Stimulated activated CD8-positive, alpha-beta memory T cell treated with anti-CD3 and anti-CD28 coated beads, Interleukin-12 subunit alpha, Interleukin-12 subunit beta, amount 100 ng/mL, for 24 hours (primary cell): ENCODE measurements at regions not wholly inside any gene's neighbourhood (a gene's known extent, or its start where the extent isn't known, plus 50 kb on each side); places are given as distances from the start of the nearest gene placed in this dataset.
A peak's percentile ranks its signal among the peaks of the same experiment; 100 is the strongest.

Experiments
- DNase-seq: peaks from one replicate; pipeline ENCODE4 v3.0.0-alpha.2; 2020; ENCODE audit errors: extremely low read depth

- DNase-seq = no peak
Measured at GRCh38 chr15:70491201-70491621, 272.1 kb downstream of the UACA start.

DNA sequence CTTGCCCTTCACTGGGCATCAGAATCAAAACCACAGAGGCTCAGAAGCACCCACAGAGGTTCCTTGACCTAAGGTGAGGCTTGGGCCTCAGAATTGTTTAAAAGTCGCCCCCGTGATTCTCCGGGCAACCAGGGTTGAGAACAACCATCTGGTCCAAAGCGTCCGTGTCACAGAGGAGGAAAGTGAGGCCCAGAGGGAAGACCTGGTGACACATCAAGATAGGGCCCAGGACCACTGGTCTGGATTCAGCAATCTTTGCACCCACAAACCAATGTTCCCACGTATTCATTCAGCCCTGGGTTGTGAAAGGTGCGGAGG lies 272.6 kb downstream of the UACA start:
- DNase-seq = no peak

DNA sequence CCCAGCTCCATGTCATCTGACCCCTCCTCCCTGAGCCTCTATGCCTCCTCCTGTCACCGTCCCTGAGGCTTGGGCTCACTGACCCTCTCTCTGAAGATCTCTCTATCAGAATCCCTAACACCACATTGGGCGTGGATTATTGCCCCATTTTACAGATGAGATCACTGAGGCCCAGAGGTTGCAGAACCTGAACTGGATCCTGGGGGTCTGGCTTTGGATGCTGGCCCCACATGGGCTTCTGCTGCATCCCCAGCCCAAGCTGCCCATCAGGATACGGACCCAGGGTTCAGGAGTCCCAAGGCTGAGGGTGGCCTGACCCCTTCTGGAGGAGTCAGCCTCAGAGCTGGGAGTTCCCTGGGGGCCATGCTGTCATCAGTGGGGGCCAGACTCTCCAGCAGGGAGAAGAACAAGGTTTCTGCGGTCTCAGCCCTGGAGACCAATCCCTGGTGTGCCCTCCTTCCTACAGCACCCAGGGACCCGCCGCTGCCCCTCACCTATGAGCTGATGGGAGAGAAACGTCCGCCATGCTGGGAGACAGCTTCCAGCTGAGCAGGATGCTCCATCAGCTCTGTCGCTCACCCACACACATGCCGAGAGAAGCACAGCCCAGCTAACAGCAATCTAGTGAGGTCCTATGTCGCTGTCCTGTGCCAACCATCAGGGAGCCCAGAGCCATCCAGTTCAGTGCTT lies 273.1 kb downstream of the UACA start:
- no peak for DNase-seq

DNA sequence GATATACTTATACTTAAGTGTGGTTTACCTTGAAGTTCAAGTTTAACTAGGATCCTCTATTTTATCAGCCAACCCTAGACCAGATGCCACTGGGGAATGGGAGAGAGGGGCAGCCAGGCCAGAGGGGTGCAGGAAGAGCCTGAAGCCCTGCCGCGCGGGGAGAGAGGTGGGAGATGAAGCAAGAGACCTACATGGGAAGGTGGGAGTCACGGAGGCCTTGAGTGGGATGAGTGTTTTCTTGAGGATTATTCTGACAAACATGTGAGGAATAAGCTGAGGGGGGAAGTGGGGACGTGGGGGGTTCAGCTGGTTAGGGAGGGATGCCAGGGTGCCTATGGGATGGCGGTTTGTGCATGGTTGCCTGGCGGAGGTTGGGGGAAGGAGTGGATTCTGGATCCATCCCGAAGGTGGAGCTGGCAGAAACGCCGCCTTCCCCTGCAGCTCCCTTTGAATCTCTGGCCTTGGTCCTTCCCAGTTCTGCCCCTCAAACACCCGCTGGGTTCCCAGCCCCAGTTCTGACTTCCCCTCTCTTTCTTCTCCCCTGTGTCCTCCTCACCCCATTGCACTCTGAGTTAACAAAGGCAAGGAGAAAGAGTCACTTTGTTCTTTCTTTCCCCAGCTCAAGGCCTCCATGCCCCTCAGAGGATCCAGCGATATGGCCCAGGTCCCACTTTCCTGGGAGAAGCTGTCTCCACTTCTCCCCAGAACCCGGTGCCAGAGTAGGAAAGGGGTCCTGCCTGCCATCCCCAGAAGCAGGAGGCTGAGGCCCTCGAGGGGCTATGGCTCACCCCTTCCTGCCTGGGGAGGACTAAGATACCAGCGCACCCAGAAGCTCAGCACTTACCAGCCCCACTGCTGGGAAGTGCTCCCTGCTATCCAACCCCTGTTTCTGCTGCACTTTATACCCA lies 274.2 kb downstream of the UACA start:
- DNase-seq = no peak

GRCh38 chr15:70488002-70488605 lies 275.3 kb downstream of the UACA start:
- DNase-seq = peak; percentile 33

- no peak for DNase-seq
Measured at GRCh38 chr15:70487387-70487740, 276.0 kb downstream of the UACA start.

DNA sequence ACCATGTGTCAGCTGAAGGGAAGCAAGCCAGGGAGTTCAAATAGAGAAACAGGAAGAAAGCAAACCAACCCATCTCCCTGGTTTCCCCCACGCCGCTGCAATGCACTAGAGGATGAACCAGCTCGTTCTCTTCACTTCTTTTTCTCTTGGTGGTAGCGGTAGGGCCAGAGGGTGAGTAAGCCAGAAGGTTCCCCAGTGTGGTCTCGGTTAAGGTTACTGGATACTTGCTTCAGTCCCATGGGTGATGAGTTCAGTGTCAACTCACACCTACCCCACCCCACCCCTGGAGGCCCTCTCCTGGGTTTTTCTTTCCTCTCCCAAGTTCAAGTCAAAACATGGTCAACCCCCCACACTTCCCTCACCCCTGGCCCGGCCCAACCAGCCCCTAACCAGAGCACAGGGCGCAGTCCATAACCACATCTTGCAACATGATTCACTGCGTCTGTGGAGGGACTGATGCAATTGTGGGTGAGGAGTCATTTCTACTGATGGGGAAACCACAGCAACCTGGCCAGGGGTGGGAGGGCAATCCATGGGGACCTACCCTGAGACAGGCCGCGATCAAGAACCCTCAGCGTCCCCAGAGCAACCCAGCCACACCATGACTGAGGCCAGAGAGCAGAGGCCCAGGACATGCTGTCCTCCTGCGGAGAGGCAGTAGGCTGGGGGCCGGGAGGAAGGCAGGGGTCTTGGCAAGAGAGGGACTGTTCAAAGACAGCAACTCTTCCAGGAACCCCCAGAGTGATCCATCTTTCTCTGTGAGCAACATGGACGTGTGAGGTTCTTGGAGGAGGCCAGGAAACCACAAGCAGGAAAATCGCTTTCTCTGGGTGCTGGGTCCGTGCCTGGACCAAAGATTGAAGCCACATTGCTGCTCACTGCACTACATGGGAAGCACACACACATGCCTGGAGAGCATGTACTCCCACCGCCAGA lies 276.6 kb downstream of the UACA start:
- peak; percentile 49 for DNase-seq

- DNase-seq = no peak
Measured at GRCh38 chr15:70486012-70486411, 277.3 kb downstream of the UACA start.

- no peak for DNase-seq
Measured at GRCh38 chr15:70484993-70485392, 278.4 kb downstream of the UACA start.

GRCh38 chr15:70483513-70483912 lies 279.8 kb downstream of the UACA start:
- DNase-seq = no peak

- peak; percentile 39 for DNase-seq
Measured at GRCh38 chr15:70480196-70480856, 283.0 kb downstream of the UACA start.

- no peak for DNase-seq
Measured at GRCh38 chr15:70479785-70480184, 283.6 kb downstream of the UACA start.

DNA sequence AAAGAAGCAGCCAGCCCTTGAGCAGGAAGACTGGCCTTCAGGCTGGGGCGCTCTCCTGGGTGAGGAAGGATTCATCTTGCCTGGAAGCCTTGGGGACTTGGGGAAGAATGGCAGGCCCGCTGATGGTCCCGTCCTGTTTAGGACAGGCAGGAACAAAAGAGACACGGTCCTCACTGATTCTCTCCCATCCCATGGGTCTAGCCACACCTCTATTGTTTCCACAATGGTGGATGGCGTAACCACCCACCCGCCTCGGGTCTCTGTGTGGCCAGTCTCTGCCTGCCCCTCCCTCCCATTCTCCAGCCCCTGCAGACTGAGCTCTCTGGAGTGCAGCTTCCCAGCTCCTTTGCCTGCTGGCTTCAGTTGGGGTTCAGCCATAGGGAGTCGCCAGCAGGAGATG lies 284.3 kb downstream of the UACA start:
- no peak for DNase-seq

DNA sequence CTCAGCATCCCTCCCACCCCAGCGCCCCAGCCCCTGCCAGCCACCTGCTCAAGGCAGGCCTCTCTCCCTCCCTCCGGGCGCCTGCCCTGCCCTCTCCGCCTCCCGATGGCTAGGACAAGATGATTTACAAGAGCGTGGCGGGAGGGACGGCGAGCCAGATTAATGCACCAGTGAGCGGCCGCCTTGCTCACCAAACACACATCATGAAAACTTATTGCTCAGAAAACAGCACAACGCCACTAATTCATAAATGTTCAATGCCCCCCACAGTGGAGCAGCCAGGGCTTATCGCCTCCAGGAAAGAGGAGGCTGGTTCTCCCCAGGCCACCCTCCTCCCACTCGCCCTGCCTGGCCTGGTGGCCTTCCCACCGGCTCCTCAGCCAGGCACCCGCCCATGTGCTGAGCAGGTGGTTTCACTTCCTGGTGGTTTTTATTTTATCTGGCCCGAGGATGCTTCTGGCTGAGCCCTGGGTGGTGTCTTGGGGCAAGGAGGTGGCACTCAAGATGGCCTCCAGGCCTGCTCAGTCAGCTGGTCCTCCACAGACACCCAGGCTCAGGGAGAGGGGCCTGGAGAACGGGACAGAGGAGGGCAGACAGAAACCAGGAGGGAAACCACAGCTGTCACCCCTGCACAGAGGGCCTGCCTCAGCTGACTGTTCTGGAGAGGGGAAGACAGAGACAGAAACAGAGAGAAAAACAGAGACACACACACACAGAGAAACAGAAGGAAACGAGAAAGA lies 284.9 kb downstream of the UACA start:
- DNase-seq = no peak

DNA sequence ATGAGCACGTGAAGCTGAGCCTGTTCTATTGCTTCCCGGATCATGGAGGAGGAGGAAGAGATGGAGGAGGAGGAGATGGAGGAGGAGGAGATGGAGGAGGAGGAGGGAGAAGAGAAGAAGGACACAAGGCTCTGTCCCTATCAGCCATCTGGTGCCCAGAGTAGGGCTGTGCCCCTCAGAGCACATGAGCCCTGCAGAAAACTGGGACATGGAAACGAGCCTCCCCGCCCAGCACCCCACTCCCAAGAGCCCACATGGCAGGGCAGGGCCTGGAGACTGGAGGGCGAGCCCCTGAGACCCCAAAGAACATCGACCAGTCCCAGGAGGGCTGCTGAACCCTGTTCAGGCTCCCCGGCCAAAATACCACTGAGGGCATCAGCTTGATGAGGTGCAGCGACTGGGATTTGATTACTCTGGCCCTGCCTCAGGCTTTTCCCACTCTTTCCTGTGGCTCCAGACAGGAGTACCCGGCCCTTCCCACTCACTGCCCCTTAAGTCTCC lies 285.6 kb downstream of the UACA start:
- no peak for DNase-seq

DNA sequence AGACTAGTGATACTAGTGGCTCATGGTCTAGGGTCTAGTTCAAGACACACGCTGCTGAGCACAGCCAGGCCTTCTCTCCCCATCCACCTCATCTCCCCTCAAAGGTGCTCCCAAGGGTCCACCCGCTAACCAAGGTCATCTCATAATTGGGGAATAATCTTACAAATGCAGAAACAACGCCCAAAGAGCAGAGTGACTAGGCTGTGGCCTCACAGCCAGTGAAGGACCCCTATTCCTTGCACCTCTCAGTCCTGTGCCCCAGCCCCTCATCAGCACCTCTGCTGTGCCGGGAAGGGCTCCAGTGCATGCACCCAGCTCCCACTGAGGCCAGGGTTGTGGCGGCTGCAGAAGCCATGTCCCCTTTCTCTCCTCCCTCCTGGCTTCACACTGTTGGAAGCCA lies 286.9 kb downstream of the UACA start:
- no peak for DNase-seq

DNA sequence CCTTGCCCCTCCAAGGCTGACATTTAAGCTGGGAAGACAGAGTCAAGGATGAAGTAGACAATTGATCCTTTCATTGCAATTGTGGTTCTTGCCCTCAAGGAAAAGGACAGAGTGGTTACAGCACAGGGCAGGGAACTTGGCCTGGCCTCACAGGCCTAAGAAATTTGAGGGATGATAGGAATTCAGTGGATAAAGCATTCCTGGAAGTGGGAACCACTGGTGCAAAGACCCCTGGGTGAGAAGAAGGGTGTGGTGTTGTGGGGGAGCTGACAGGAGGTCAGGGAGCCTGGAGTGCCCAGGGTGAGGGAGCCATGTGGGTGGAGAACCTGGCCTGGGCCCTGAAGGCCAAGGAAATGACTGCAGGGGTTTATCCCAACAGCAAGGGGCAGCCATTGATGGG lies 287.4 kb downstream of the UACA start:
- DNase-seq = no peak

DNA sequence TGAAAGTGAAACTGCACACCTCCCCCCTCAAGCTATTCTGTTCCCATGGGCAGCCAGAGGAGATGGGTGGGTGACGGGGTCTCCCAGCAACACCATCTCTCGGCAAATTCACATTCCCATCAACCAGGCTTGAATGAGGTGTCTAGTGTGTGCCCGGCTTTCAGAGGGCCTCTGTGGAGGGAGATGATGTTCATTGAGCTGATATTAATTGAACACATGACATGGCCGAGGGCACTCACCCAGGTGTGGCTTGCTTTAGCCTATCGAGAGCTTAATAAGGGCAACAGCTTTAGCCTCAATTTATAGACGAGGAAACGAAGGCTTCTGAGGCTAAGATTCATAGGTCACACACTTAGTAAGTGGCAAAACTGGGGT lies 288.0 kb downstream of the UACA start:
- DNase-seq = no peak

DNA sequence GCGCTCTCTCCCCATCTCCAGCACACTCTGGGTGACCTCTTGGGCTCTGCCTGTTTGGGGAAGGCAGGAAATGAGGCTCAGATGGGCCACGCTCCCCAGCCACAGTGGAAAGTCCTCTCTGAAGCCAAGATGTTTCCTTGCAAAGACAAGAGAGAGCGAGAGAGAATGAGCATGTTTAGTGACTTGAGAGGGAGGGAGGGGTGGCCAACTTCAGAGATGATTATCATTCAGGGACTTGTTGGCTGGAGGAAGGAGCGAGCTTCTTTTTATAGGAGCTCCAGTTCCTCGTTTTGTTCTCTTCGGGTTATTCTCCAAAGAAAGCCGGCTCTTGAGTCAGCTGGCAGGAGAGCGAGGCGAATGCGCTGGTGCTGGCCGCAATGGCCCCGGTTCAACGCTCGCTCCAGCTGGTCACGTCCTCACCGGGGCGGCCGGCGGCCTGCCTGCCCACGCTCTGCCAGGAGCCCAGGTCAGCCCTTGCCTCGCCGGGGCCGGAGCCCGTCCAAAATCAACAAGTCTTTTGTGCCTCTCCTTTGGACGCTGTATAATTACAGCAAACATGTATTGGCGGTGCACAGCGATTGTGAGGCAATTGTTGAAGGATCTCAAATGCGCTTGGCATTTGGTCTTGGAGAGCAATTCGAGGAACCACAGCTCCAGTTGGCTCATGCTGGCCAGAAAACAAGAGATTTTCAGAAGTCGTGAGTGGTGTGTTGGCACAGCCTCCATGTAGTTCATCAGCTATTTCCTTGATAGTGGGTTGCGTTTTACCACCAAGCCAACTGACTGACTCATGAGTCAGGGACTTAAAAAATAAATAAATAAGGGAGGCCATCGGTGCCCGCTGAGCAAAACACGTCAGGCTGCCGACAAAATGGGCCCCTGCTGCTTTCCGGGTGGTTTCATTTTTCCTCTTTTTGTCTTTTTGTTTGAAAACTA lies 288.6 kb downstream of the UACA start:
- no peak for DNase-seq
